ENCODE measurements at regions not wholly inside any gene's neighbourhood (a gene's known extent, or its start where the extent isn't known, plus 50 kb on each side); places are given as distances from the start of the nearest gene placed in this dataset.

DNA sequence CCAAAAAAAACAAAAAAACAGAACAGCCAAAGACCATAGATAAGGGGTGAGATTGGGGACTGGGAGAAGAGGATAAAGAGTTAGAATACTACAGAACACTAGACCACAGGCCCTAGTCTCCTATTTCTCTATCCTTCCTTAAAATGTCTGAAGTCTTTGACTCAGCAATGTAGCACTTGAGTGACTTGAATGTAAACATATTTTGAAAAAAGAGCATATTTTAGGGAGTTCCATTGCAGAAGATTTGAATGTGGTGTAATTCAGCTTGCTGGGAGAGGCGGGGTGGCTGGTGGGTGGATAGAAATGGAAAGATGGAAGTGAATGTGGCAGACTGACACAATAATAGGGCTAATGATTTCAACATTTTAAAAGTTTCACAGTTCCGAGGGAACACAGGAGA is 144.9 kb downstream of the CHIC2 start:
- no peak for TF ChIP-seq RAD21 (IDR thresholded peaks at IDR 0.05; ENCODE audit: low read depth)
- no peak for TF ChIP-seq POLR2A (IDR thresholded peaks at IDR 0.05; ENCODE audit: borderline replicate concordance, extremely low read depth, insufficient read depth, insufficient read length)
- TF ChIP-seq, protein P1, sequence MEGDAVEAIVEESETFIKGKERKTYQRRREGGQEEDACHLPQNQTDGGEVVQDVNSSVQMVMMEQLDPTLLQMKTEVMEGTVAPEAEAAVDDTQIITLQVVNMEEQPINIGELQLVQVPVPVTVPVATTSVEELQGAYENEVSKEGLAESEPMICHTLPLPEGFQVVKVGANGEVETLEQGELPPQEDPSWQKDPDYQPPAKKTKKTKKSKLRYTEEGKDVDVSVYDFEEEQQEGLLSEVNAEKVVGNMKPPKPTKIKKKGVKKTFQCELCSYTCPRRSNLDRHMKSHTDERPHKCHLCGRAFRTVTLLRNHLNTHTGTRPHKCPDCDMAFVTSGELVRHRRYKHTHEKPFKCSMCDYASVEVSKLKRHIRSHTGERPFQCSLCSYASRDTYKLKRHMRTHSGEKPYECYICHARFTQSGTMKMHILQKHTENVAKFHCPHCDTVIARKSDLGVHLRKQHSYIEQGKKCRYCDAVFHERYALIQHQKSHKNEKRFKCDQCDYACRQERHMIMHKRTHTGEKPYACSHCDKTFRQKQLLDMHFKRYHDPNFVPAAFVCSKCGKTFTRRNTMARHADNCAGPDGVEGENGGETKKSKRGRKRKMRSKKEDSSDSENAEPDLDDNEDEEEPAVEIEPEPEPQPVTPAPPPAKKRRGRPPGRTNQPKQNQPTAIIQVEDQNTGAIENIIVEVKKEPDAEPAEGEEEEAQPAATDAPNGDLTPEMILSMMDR (IDR thresholded peaks at IDR 0.05 in 2 of 3, conservative IDR thresholded peaks at IDR 0.05 in 1 of 3; ENCODE audit: borderline replicate concordance in 1 of 3, insufficient read depth in 1 of 3, low read depth in 2 of 3, low read length in 2 of 3) = no peak
- no peak for TF ChIP-seq EZH2phosphoT487 (IDR thresholded peaks at IDR 0.05; ENCODE audit: borderline replicate concordance)
- no peak for TF ChIP-seq TCF7L2 (IDR thresholded peaks at IDR 0.05; ENCODE audit: borderline replicate concordance, extremely low read depth, insufficient read depth, insufficient read length)
- TF ChIP-seq EZH2 (IDR thresholded peaks at IDR 0.05) = no peak

Measured in HCT116 (cell line).